SK-N-MC (cell line): ENCODE measurements at regions not wholly inside any gene's neighbourhood (a gene's known extent, or its start where the extent isn't known, plus 50 kb on each side); places are given as distances from the start of the nearest gene placed in this dataset.

Experiments used
- EZH2 ChIP-seq: fragments of 200-600 bp; sonication (generic); IDR thresholded peaks from one replicate; pipeline ENCODE4 v1.6.1; 2017; ENCODE audit warnings: antibody characterized with exemption
- POLR2AphosphoS5 ChIP-seq: IDR thresholded peaks from 2 replicates; pipeline ENCODE4 v1.6.1; 2012; ENCODE audit warnings: mild to moderate bottlenecking, low read depth, low read length, borderline replicate concordance

GRCh38 chr6:72524011-72524645 is 97.7 kb upstream of the KCNQ5 start:
- TF ChIP-seq EZH2 (no peak), POLR2AphosphoS5 (no peak)
